ENCODE measurements at regions not wholly inside any gene's neighbourhood (a gene's known extent, or its start where the extent isn't known, plus 50 kb on each side); places are given as distances from the start of the nearest gene placed in this dataset.

GRCh38 chr3:25137606-25138005 is 290.5 kb upstream of the RARB start:
- no peaks in the 10 kb centered on the region for H3K79me2 ChIP-seq (ENCODE audit: control insufficient read depth, insufficient read depth, low read length)
- H3K27ac ChIP-seq (ENCODE audit: control insufficient read depth, insufficient read depth, low read length): no peak overlapping the region
- no peaks in the 10 kb centered on the region for H3K9me1 ChIP-seq (ENCODE audit: control insufficient read depth, extremely low read depth, insufficient read depth, low read length)
- no peak overlapping the region for H2AFZ ChIP-seq (ENCODE audit: control insufficient read depth, low read length)
- no peak for DNase-seq (ENCODE audit: low read depth, low spot score)
- H3K36me3 ChIP-seq (ENCODE audit: control insufficient read depth in 2 of 2, extremely low read depth in 1 of 2, insufficient read depth in 2 of 2, low read length in 2 of 2): no peaks in the 10 kb centered on the region
- TF ChIP-seq CTCF (optimal IDR thresholded peaks at IDR 0.05 in 1 of 3, IDR thresholded peaks at IDR 0.05 in 1 of 3, conservative IDR thresholded peaks at IDR 0.05 in 1 of 3; ENCODE audit: extremely low read depth in 1 of 3, insufficient read depth in 2 of 3, low read length in 3 of 3) (no peak), EZH2 (IDR thresholded peaks at IDR 0.05; ENCODE audit: low read length) (no peak)
- no peak overlapping the region for H3K9ac ChIP-seq (ENCODE audit: control insufficient read depth, extremely low read depth, insufficient read depth, low read length)
- no peak overlapping the region for H3K4me2 ChIP-seq (ENCODE audit: control insufficient read depth, extremely low read depth, insufficient read depth, low read depth, low read length)
- no peaks in the 10 kb centered on the region for H3K27me3 ChIP-seq (ENCODE audit: control insufficient read depth, extremely low read depth, insufficient read depth, low read length)
- no peaks in the 10 kb centered on the region for H4K20me1 ChIP-seq (ENCODE audit: control insufficient read depth, extremely low read depth, insufficient read depth, low read length)
- H3K9me3 ChIP-seq (ENCODE audit: control insufficient read depth, low read depth, low read length): no peaks in the 10 kb centered on the region
- no peak for FAIRE-seq
- H3K4me3 ChIP-seq (ENCODE audit: control insufficient read depth in 2 of 3, extremely low read depth in 1 of 3, insufficient read depth in 2 of 3, low read depth in 1 of 3, low read length in 3 of 3): no peak overlapping the region
- dilution Hi-C loops (cut with MboI; ENCODE audit: extremely low pct_ligation_motif_present, low sequenced_read_pairs): no loop called here
- H3K4me1 ChIP-seq (ENCODE audit: control insufficient read depth, extremely low read depth, insufficient read depth, low read length): no peaks in the 10 kb centered on the region

DNA sequence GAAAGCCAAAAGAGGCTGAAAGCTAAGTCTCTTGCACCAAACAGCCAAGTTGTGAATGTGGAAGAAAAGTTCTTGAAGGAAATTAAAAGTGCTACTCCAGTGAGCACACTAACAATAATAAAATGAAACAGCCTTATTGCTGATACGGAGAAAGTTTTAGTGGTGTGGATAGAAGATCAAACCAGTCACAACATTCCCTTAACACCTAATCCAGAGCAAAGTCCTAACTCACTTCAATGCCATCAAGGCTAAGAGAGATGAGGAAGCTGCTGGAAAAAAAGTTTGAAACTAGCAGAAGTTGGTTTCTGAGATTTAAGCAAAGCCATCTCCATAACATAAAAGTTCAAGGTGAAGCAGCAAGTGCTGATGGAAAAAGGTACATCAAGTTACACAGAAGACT is 288.8 kb upstream of the RARB start:
- no peaks in the 10 kb centered on the region for H3K4me1 ChIP-seq (ENCODE audit: control insufficient read depth, extremely low read depth, insufficient read depth, low read length)
- FAIRE-seq (no peak), DNase-seq (ENCODE audit: low read depth, low spot score) (no peak)
- H3K79me2 ChIP-seq (ENCODE audit: control insufficient read depth, insufficient read depth, low read length): no peaks in the 10 kb centered on the region
- no peaks in the 10 kb centered on the region for H3K27me3 ChIP-seq (ENCODE audit: control insufficient read depth, extremely low read depth, insufficient read depth, low read length)
- no peak overlapping the region for H3K4me2 ChIP-seq (ENCODE audit: control insufficient read depth, extremely low read depth, insufficient read depth, low read depth, low read length)
- no peaks in the 10 kb centered on the region for H4K20me1 ChIP-seq (ENCODE audit: control insufficient read depth, extremely low read depth, insufficient read depth, low read length)
- H3K9me3 ChIP-seq (ENCODE audit: control insufficient read depth, low read depth, low read length): no peaks in the 10 kb centered on the region
- dilution Hi-C loops (cut with MboI; ENCODE audit: extremely low pct_ligation_motif_present, low sequenced_read_pairs): no loop called here
- no peaks in the 10 kb centered on the region for H3K9me1 ChIP-seq (ENCODE audit: control insufficient read depth, extremely low read depth, insufficient read depth, low read length)
- no peak overlapping the region for H3K9ac ChIP-seq (ENCODE audit: control insufficient read depth, extremely low read depth, insufficient read depth, low read length)
- H2AFZ ChIP-seq (ENCODE audit: control insufficient read depth, low read length): no peak overlapping the region
- no peak overlapping the region for H3K4me3 ChIP-seq (ENCODE audit: control insufficient read depth in 2 of 3, extremely low read depth in 1 of 3, insufficient read depth in 2 of 3, low read depth in 1 of 3, low read length in 3 of 3)
- no peaks in the 10 kb centered on the region for H3K36me3 ChIP-seq (ENCODE audit: control insufficient read depth in 2 of 2, extremely low read depth in 1 of 2, insufficient read depth in 2 of 2, low read length in 2 of 2)
- no peak overlapping the region for H3K27ac ChIP-seq (ENCODE audit: control insufficient read depth, insufficient read depth, low read length)
- TF ChIP-seq EZH2 (IDR thresholded peaks at IDR 0.05; ENCODE audit: low read length) (no peak), CTCF (optimal IDR thresholded peaks at IDR 0.05 in 1 of 3, IDR thresholded peaks at IDR 0.05 in 1 of 3, conservative IDR thresholded peaks at IDR 0.05 in 1 of 3; ENCODE audit: extremely low read depth in 1 of 3, insufficient read depth in 2 of 3, low read length in 3 of 3) (no peak)
